ENCODE measurements at regions not wholly inside any gene's neighbourhood (a gene's known extent, or its start where the extent isn't known, plus 50 kb on each side); places are given as distances from the start of the nearest gene placed in this dataset.

GRCh38 chr3:159848348-159849118 lies 140.1 kb upstream of the IL12A start:
- TF ChIP-seq POLR2AphosphoS5 (IDR thresholded peaks at IDR 0.05; ENCODE audit: borderline replicate concordance, low read depth, low read length) (no peak), EZH2 (IDR thresholded peaks at IDR 0.05) (no peak), FOXP2 (optimal IDR thresholded peaks at IDR 0.05; ENCODE audit: control extremely low read depth, extremely low read length, insufficient read depth) (no peak)

All from SK-N-MC (cell line).